Superior temporal gyrus (tissue), 1 donor: ENCODE measurements at regions not wholly inside any gene's neighbourhood (a gene's known extent, or its start where the extent isn't known, plus 50 kb on each side); places are given as distances from the start of the nearest gene placed in this dataset.

Experiments used
- DNase-seq: peaks from one replicate; pipeline ENCODE4 v3.0.0-alpha.2; 2016; ENCODE audit errors: extremely low spot score

DNA sequence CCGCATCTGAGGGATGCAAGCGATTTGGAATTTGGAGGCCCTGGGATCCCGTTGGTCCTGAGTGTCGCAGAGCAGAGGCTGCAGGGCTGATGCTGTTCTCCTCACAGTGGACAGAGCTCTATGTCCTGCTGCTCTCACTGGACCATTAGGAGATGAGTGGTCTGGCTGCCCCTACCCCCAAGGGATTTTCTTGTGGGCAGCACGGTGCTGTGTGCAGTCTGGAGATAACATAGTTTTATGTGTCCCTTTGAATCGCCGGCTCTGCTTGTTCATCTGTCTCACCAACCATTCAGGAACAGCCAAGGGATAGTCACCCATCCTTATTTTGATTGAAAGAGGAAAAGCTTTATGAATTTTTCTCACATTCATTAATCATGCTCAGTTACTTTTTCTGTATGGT is 49.9 kb downstream of the CHRM3 start:
- no peak for DNase-seq

DNA sequence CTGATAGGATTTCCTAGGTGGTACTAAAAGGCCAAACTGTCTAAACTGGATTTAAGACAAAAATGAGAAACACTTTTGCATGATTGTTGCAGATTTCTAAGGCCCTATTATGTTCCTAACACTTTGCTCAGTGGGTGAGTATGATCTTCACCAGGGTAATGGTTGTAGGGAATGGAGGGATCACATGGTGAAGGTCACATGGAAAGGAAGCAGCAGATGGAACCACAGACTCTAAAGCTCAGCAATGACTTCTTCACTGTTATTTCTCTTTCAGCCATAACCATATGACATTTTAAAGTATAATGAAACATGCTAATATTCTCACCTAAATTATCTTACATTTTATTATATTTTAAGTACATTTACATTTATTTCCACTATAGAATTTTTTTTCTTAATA is 51.5 kb downstream of the CHRM3 start:
- DNase-seq, result no peak

DNA sequence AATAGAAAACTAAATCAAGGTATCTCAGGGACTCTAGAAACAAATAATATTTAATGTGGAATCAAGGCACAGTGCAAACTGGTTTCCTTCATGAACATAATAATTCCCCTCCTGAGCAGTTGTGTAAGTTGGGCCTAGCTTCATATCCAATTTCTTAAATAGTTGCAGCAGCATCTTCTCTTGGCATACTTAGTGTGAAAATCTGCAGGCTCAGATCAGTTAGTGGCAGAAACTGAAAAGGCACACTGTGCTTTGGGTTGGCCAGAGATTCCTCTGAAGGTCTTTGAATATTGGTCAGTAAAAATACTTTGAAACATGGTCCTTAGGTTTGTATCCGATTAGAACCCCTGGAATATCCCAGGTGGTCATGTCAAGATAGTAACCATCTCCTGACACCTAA is 52.5 kb downstream of the CHRM3 start:
- no peak for DNase-seq

DNA sequence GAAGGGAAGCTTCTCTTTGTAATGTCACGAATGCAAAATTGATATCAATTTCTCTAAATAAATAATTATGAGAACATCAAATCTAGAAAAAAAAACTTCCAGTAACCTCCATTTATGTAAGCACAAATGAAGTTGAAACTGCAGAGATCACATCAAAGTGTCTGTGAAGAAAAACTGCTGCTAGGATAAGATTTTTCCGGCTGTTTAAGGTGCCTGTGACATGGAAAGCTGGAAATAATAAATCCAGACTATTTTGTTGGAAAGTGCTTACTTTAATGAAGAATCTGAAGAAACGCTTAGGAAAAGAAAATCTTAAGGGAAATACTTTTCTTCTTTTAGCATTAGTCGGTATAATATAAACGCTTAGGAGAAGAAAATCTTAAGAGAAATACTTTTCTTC is 57.0 kb downstream of the CHRM3 start:
- no peak for DNase-seq

DNA sequence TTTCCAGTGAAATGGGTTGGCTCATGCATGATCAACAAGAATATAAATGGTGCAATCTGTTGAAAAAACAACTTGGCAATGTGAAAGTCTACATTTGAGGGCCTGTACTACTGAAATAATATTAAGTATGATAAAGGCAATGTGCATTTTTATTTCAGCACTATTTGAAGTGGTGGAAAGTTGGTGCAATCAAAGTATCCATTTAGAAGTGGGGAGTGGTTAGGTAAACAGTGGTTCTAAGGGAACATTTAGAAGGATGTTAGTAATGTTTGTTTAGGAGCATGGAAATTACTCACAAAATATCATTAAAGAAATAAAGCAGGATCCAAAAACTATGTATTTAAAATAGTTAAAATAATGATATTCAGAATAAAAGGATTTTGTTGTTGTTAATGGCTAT is 60.2 kb downstream of the CHRM3 start:
- no peak for DNase-seq

DNA sequence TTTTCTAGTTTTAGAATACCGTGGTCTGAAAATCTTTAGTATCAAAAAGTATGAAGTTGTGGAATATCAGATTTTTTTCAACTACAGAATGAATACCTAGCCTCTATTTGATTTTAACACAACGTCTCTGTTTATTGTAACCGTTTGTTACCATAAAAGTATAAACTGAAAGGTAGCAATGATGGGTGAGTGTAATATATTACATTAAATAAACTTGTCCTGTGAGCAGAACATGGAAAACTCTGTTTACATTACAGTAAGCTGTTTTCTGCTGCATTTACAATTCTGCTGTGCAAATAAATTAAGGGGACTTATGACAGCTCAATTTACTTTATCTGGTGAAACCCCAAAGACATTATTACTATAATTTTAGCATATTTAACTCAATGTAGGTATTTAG is 62.5 kb downstream of the CHRM3 start:
- no peak for DNase-seq

DNA sequence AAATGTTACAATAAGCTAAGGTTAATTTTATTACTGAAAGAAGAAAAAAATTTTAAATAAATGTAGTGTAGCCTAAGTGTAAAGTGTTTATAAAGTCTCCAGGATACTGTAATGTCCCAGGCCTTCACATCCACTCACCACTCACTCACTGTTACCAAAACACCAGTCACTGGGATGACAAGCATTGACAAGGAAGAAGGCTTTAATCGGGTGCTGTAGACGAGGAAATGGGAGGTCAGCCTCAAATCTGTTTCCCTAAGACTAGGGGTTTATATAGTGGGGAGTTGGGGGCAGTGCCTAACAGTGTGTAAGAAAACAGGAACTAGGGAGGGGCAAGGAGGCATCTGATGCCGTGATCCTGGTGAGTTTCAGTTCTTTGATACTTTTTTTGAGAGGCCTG is 69.4 kb downstream of the CHRM3 start:
- DNase-seq, result no peak

DNA sequence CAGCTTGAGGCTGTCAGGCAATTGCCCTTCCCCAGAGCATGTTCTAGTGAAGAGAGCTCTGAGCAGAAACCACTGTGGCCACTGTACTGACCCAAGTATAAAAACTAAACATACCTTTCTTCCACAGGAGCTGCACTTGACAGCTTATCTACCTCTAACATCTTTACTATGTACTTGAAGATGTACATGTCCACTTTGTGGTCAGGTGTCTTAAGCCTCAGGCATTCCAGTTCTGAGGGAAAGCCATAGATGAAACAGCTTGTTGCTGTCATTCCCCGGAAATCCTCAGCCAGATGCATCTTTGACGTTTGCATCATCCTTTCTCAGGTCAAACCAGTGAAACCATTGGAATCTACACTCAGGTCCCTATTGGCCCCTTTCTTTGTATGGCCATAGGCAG is 70.4 kb downstream of the CHRM3 start:
- DNase-seq, result no peak

DNA sequence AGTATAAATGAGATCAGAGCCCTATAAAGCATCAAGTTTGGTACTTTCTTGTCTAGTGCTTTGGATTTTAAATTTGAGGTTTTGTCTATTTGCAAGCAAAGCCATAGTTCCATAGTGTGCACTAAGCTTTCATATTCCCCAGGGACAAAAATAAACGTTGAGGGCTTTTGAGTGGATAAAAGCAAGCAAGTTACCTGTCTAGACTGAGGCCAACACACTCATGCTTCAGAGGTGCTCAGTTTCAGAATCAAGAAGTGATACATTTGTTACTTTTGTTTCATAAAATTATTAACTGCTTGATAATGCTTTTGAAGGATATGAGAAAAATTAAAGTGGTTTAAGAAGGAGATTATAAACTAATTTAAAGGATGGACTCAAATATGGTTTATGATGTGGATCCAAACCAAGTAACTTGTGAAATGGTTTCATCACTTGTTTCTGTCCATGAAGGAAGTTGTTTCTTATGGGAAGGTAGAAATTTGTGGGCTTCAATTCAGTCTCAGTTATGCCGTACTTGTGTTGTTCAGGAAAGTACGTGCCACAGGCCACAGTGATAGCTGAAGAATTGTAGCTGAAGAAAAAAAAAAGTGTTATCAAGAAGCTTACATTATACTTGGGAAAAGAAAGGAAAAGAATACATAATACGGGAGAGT is 71.2 kb downstream of the CHRM3 start:
- DNase-seq, result no peak

DNA sequence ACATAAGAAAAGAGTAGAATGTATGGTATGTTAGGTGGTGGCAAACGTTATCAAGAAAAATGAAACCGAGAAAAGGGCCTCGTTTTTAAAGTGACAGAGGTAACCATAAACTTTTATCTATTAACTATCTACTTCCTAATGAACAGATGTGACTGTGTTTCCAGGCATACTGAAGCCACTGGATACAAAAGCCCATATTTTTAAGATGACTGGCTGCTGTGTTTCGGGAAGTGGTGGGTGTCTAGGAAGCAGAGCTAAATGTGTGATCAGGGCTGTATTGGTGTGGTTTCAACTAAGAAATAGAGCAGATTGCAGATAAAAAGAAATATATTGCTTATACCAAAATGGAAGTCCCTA is 71.8 kb downstream of the CHRM3 start:
- no peak for DNase-seq

DNA sequence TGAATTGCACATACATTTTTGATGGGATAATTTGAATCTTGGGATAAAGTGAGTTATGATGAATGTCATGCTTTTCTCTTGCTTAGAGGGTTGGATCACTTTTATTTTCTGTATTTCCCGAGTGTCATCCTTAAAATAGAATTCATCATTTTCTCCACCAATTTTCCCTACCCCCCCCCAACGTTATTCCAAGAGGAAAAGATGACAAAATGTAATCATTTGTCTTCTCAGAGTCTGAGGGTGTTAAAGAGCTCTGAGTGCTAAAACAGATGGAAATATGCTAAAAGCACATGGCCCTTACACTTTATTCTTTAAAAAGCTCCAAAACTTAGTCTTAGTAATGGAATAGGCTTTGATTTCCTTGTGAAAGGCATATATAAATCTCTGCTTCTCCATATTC is 81.4 kb downstream of the CHRM3 start:
- no peak for DNase-seq

DNA sequence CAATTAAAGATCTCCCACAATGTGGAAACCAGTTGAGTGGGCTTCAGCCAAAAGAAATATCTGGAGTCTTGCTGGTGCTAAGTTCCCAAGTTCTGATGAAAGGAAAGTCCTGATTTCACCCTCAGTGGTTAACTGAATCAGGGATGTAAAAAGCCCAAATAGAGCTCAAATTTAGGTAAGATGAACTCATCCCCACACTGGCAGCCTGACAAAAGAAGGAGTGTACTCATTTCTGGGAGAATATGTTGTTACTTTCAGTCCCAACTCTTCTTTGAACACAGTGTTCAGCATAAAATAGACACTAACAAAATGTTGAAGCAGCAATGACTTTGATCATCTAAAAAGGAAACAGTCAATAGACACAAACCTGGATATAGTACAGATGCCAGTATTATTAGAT is 91.7 kb downstream of the CHRM3 start:
- DNase-seq, result peak; percentile 63

DNA sequence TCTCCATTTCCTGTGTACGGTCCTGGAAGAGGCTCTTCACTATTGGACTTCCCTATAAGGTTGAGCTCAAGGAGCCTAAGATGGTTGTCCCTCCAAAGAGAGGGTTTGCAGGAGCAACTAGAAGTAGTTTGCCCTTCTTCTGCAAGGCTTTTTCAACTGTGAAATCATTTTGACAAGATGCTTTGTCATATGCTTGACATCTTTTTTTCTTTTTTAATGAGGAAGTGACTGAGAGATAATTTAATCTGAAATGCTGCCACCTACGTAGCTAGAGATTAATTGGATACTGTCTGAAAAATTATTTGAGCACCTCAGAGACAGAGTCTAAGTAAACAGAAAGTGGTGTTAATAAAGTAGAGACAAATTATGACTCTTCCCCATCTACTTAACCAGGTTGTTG is 97.0 kb downstream of the CHRM3 start:
- DNase-seq, result no peak

DNA sequence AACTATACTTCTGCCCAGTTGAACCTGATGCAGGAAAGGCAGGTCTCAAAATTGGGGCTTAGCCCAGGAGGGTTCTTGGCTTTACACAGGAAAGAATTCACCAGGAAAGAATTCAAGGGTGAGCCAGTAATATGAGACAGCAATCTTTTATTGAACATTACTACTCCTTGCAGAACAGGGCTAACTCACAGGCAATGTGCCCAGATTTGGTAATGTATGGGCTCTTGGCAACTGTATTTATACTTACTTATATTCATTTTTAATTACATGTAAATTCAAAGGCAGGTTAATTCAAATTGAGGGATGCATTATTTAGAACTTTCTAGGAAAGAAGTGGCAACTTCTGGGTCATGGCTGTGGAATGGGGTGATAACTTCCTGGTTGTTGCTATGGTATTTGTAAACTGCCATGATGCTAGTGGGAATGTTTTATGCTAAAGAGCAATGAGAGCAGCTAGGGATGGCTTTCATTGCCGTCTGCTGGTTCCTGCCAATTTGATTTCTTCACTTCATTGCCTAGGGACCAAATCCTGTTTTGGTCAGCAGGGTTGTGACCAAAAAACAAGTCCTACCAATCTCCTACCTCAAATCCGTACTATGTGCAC is 107.5 kb downstream of the CHRM3 start:
- no peak for DNase-seq

DNA sequence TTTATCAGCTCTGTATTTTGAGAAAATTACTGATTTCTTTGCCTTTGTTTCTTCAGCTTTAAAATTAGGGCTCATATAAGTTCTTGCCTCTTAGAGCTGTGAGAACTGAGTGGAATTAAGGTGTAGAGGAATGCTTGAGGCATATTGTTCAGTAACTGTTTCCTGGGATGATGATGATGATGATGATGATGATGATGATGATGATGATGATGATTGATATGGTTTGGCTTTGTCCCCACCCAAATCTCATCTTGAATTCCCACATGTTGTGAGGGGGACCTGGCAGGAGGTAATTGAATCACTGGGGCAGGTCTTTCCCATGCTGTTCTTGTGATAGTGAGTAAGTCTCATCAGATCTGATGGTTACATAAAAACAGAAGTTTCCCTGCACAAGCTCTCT is 118.7 kb downstream of the CHRM3 start:
- no peak for DNase-seq

DNA sequence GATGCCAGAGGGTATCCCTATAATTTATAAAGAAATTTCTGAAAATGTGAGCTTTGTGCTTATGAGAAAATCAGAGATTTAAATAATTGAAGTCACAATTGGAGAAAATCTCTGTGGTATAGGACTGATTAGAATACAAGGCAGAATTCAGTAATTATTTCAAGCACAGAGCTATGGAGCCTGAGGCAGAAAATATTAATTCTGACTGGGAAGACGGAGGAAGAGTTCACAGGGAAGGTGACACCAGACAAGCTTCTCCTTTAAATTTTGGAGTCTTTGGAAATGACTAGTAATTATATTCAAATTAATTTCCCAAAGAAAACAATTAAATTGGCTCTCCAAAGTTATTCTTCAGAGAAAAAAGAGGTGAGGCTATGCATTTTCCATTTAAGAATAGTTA is 121.5 kb downstream of the CHRM3 start:
- no peak for DNase-seq

DNA sequence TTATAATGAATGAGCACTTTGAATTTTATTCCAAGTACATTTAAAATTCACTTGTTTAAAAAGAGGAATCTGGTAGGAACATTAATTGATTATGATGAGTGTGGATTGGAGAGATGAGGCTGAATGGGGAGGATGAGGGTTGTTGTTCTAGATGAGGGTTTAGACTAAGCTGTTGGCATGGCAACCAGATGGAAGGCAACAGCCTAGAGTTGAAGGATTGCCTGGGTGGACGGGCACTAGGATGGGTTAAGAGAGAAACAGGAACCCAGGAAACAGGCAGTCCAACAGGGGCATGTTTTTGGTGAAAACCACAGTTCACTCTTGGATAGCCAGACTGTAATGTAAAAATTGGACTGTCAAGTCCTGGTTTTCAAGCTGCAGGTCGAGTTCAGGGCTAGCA is 125.5 kb downstream of the CHRM3 start:
- no peak for DNase-seq

DNA sequence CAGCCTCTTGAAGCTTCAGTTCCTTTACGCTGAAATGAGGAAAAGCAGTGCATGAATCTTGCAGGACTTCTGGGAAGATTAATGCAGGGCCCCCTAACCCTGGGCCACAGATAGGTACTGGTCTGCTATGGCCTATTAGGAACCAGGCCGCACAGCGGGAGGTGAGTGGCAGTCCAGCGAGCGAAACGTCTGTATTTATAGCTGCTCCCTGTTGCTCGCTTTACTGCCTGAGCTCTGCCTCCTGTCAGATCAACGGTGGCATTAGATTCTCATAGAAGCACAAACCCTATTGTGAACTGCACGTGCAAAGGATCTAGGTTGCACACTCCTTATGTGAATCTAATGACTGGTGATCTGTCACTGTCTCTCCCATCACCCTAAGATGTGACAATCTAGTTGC is 130.2 kb downstream of the CHRM3 start:
- DNase-seq, result no peak

DNA sequence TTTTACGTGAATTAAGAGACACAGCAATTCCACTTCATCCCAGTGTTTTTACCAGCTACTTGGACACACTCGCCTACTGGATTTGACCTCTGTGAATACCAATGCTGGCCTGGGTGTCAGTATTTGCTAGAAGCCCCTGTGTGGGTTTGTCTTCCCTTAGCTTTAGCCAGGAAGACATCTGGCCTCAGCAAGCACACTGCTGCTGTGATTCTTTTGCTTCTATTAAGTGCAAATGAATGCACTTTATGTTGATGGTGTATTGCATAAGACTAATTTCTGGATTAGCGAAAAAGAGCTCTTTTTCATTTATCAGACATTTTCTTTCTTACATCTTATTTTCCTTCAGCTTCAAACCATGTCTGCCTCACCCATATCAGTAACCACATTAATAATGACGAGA is 140.0 kb downstream of the CHRM3 start:
- DNase-seq, result no peak

DNA sequence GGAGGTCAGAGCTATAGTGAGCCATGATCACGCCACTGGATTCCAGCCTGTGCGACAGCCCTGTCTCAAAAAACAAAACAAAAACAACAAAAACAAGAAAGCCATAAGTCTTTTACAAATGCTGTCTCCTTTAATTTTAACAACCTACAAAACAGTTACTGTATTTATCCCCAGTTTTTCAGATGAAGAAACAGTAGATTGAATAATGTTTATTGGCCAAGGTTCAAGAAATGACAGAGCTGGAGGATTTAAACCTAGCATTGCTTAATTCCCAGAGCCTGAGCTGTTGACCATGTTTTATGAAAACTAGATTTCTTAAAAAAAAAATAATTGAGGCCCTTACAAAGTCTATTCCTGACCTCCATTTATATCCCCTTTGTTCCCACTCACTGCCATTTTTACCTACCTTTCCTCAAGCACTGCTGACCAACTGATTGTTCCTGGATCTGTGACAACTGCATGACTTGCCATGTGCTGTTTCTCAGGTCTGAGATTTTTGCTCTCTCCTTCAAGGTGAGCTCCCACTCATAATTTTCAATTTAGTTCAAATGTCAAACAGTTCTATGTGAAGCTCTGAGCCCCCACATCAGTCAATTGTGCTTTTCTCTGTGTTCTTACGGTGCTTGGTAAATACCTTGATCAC is 140.8 kb downstream of the CHRM3 start:
- DNase-seq, result no peak

DNA sequence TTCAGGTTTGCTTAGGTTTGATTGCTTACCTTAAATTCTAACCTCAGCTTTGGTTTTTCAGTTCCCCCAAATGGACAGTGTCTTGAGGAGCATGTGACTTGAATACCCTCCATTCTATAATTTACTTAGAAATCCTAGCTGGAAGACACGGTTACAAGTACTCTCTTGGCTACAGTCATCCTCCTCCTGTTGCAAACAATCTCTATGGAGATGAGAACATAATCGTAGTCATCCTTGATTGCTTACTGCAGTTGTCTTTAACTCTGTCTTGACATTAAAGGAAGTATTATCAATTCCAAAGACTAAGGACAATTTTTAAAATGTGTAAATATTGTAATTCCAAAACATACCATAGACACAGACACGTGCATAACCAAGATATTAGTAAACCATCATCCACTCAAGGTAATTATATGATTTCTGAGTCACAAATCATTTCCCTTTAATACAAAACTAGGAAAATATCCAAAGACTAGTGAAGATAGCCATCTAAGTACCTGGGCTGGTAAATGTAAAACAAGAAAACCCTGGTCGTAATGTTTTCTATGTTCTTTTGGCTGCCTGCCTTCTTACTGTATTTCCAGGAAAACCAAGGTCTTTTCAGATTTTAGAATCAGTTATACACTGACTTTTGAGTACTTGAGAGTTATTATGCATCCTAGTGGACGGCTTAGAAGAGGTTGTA is 149.9 kb downstream of the CHRM3 start:
- no peak for DNase-seq

DNA sequence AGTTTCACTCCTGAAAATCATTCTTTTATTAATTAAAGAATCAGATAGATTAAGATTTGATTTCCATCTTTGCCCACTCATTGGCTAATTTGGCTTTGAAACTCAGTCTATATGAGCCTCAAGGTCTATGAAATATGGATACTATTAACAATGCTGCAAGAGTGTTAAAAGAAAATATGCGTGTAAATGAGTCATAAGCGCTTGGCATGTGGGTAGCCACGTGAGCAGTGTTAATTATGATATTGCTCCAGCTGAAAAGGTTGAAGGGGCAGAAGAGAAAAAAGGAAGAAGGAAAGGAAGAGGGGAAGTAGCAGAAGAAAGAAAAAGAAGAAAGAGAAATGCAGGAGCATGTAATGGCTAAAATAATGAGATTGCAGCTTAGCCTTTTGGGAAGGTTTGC is 151.4 kb downstream of the CHRM3 start:
- no peak for DNase-seq
